NCI-H526 (cell line): ENCODE measurements at regions not wholly inside any gene's neighbourhood (a gene's known extent, or its start where the extent isn't known, plus 50 kb on each side); places are given as distances from the start of the nearest gene placed in this dataset.
"Not testable (repeated sequence)": the region's sequence is repeated elsewhere in the genome, so short reads cannot be mapped to it uniquely, and the experiment has no call there.

Experiments
- DNase-seq, 2 experiments: peaks; one replicate each; lab custom pipeline; 2025; lab: John Stamatoyannopoulos, UW

DNA sequence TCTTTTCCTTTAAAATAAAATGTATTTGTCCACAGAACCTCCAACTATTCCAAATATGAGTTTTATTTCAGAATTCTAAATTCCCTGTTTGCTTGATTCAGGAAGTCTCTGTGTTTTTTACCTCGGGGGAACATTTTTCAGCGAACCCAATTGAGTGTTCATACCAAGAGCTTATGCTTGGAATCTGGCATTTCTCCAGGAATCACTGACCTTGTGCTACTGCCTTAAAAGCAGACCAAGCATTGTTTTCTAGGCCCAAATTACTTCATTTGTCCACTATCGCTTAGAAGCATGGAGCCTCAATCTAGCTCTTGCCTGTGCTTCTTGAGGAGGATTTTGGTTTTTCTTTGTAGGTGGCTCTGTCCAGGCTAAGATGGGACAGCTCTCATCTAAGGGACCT lies 59.4 kb downstream of the EBLN1 start:
- DNase-seq = no peak

DNA sequence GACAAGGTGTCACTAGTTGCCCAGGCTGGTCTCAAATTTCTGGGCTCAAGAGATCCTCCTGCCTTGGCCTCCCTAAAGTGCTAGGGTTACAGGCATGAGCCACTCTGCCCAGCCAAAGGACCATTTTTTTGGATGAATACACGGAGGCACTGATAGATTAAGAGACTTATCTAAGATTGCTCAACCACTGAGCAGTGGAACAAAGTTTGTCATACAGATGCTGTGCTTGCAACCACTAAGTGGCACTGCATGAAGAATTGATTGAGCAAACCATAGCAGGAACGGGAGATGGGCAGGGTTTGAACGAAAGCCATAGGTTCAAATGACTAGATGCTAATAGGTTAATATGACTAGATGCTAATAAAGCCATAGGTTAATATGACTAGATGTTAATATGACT lies 61.1 kb downstream of the EBLN1 start:
- no peak for DNase-seq

DNA sequence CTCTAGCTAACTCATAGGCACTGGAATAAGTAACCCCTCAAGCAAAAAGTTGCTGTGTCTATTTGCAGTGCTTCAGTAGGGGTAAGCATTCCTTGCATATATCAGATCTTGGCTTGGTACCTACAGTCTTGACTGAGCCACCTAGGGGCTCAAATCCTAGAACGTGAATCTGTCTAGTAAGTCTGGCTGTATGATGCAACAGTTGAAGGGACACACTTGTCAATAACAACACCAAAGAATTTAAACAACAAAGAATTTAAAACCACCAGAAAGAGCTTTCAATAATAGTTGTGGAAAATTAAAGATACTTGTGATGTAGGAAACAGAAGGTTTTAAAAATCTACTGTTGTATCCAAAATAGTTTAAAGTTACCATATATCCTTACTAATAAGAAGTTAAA lies 65.4 kb downstream of the EBLN1 start:
- no peak for DNase-seq

DNA sequence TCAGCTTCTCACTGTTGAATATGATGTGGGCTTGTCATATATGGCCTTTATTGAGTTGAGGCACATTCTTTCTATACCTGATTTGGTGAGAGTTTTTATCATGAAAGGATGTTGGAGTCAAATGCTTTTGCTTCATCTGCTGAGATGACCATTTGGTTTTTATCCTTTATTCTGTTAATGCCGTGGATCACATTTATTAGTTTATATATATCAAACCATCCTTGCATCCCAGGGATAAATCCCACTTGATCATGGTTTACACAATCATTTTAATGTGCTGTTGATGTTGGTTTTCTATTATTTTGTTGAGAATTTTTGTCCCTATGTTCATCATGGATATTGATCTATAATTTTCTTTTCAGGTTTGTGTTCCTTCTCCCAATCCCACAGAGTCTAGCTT lies 67.0 kb downstream of the EBLN1 start:
- no peak for DNase-seq

DNA sequence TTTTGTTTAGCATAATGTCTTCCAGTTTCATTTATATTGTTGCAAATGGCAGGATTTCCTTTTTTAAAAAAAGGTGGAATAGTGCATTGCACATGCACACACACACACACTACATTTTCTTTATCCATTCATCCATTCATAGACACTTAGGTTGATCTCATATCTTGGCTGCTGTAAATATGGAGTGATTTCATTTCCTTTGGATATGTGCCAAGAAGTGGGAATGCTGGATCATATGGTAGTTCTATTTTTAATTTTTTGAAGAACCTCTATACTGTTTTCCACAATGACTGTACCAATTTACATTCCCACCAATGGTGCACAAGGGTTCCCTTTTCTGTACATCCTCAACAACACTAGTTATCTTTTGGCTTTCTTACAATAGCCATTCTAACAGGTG lies 68.9 kb downstream of the EBLN1 start:
- DNase-seq = no peak

DNA sequence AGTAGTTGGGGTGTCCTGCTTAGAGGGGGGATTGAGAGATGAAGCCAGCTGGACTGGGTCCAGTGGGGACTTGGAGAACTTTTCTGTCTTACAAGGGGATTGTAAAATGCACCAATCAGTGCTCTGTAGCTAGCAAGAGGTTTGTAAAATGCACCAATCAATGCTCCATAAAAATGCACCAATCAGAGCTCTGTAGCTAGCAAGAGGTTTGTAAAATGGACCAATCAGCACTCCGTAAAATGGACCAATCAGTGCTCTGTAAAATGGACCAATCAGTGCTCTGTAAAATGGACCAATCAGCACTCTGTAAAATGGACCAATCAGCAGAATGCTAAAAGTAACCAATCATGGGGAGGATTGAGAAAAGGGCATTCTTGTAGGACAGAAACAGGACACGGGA lies 71.9 kb downstream of the EBLN1 start:
- DNase-seq = not testable (repeated sequence)

DNA sequence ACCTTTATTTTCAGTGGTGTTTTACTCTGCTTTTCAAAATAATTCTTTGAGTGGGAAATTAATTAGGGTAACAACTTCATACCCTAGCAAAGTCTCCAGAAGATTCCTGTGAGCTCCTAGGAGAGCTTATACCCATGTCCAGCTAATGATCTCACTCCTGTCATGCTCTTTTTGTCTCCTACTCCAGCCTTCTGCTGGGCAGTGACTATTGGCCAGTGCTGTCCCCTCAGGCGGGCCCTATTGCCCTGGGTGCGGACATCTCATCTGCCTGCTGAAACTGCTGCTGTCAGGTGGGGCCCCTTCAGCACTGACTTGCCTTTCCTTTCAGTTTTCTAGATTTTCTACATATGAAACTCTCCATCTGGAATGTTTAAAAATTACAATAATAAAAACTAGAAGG lies 80.3 kb downstream of the EBLN1 start:
- DNase-seq = no peak

DNA sequence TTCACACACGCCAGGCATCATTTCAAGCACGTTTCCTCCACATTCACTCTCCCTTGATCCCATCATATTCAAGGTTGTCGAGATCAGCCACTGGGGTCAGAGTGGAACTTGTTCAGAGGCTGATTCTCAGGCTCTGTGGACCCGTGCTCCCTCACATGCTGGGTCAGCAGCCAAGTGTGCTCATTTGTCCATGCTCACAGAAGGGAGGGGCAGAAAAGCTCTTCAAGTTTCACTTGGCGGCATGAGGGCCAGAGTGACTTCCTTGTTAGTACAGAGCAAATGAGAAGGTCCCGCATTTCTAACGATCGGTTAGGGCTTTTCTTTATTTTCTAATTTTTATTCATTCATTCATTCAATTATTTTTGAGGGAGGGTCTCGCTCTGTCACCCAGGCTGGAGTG lies 82.2 kb downstream of the EBLN1 start:
- DNase-seq = no peak

DNA sequence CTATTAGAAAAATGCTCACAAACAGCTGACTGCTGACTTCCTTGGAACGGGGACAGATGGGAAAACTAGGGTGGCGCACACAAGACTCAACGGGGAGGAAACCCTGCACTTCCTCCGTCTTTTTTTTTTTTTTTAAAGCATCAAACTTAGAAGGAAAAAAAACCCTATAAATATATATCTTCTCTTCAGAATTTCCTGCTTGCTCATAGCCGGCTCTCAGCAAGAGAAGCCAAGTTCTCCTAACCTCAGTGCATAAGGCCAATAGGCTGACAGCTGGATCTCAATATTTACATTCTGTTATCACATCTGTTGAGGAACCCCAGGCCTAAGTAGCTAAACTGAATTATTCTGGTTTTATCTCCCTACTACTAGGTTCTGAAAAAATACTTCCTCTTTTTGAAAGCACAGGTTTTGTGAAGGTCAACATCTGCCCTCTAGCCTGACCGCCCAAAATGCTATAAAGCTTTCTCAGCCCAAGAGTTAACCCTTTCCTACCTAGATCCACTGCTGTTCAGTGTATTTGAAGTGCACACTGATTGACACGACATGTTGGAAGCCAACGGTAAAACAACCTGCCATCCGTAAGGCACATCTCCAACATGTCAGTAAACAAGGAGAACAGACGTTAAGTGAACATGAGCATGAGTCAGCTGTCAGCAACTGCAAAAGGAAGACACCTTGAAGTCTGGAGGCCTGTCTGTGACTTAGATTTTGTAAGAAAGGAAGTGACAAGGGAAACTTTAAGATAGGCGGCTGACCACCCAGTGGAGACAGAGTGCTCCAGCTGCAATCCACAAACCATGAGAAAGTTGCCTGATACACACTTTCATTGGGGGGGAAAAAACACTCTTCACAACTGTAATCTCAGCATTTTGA lies 83.8 kb downstream of the EBLN1 start:
- no peak for DNase-seq

DNA sequence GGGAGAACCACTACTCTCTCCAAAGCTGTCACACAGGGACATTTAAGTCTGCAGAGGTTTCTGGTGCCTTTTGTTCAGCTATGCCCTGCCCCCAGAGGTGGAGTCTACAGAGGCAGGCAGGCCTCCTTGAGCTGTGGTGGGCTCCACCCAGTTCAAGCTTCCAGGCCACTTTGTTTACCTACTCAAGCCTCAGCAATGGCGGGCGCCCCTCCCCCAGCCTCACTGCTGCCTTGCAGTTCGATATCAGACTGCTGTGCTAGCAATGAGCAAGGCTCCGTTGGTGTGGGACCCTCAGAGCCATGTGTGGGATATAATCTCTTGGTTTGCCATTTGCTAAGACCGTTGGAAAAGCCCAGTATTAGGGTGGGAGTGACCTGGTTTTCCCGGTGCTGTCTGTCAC lies 87.0 kb downstream of the EBLN1 start:
- not testable (repeated sequence) for DNase-seq

DNA sequence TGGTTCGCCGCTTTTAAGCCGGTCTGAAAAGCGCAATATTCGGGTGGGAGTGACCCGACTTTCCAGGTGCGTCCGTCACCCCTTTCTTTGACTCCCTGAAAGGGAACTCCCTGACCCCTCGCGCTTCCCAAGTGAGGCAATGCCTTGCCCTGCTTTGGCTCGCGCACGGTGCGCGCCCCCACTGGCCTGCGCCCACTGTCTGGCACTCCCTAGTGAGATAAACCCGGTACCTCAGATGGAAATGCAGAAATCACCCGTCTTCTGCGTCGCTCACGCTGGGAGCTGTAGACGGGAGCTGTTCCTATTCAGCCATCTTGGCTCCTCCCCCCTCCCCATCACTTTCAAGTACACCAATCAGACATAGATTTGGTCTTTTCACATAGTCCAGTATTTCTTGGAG lies 88.2 kb downstream of the EBLN1 start:
- not testable (repeated sequence) for DNase-seq

DNA sequence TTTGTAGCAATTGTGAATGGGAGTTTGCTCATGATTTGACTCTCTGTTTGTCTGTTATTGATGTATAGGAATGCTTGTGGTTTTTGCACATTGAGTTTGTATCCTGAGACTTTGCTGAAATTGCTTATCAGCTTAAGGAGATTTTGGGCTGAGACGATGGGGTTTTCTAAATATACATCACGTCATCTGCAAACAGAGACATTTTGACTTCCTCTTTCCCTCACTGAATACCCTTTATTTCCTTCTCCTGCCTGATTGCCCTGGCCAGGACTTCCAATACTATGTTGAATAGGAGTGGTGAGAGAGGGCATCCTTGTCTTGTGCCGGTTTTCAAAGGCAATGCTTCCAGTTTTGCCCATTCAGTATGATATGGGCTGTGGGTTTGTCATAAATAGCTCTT lies 96.6 kb downstream of the EBLN1 start:
- DNase-seq = not testable (repeated sequence)

DNA sequence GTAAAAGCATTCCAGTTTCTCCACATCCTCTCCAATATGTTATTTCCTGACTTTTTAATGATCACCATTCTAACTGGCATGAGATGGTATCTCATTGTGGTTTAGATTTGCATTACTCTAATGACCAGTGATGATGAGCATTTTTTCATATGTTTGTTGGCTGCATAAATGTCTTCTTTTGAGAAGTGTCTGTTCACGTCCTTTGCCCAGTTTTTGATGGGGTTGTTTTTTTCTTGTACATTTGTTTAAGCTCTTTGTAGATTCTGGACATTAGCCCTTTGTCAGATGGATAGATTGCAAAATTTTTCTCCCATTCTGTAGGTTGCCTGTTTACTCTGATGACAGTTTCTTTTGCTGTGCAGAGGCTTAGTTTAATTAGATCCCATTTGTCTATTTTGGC lies 97.7 kb downstream of the EBLN1 start:
- DNase-seq = not testable (repeated sequence)

DNA sequence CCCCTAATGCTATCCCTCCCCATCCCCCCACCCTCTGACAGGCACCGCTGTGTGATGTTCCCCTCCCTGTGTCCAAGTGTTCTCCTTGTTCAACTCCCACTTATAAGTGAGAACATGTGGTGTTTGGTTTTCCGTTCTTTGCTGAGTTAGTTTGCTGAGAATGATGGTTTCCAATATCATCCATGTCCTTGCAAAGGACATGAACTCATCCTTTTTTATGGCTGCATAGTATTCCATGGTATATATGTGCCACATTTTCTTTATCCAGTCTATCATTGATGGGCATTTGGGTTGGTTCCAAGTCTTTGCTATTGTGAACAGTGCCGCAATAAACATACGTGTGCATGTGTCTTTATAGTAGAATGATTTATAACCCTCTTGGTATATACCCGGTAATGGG lies 98.2 kb downstream of the EBLN1 start:
- not testable (repeated sequence) for DNase-seq

DNA sequence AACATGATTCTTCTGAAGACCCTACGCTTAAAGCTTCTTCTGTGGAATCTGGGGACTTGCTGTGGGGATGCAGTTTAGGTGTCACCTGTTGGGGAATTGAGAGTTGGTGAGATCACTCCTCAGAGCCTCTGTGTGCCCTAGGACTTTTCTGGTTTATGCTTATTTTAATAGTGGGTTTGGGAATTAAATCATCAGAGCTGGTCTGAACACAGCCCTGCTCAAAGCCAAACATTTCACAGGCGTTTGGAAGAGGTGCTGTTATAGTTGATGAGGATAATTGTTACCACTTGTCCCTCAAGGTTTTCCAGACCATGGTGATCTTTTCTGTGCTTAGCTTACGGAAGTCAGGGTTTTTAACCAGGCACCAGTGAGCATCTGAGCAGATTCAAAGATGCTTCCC lies 106.1 kb downstream of the EBLN1 start:
- DNase-seq = no peak

DNA sequence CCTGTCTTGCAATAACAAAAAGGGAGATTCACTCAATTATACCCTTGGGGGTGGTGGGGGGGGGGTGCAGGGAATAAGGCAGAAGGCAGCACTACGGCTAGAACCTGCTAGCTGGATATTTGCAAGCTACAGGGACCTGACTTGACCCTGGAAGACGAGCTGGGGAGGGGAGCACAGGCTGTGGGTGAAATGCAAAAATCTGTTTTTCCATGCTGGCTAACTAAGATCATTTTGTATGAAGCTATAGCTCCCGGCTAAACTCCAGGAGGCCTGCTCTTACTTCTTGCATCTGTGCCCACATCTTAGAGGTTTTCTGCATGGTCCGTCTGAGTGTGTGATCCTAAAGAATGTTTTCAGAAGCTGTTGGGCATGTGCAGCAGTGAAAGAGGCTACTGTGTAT lies 106.6 kb downstream of the EBLN1 start:
- no peak for DNase-seq

DNA sequence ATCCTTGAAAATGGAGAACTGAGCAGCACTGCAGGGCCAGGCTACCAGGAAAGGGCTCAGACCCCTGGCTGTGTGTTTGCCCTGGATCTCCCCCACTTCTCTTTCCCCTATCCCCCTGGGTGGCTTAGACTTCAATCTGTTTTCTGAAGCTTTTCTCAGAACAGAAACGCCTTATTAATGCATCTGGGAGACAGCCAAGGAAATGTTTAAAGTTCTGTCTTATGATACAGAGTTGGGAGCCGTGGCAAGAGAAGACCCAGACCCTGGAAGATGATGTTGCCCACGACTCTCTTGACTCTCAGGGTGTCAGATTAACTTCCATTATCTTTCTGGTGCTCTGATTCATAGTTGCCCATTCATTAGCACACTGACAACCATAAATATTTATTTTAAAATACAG lies 107.1 kb downstream of the EBLN1 start:
- DNase-seq = no peak

DNA sequence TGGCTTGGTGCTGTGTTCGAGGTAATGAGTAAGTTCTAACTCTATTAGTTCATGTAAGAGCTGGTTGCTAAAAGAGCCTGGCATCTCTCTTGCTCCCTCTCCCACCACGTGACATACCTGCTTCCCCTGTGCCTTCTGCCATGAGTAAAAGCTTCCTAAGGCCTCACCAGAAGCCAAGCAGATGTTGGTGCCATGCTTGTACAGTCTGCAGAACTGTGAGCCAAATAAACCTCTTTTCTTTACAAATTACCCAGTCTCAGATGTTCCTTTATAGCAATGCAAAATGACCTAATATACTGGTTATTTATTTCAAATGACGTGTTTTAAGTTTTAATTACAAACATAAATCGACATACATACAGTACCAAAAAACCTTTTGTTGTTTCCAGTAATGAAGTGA lies 101.7 kb upstream of the DNAJC1 start:
- DNase-seq = no peak

DNA sequence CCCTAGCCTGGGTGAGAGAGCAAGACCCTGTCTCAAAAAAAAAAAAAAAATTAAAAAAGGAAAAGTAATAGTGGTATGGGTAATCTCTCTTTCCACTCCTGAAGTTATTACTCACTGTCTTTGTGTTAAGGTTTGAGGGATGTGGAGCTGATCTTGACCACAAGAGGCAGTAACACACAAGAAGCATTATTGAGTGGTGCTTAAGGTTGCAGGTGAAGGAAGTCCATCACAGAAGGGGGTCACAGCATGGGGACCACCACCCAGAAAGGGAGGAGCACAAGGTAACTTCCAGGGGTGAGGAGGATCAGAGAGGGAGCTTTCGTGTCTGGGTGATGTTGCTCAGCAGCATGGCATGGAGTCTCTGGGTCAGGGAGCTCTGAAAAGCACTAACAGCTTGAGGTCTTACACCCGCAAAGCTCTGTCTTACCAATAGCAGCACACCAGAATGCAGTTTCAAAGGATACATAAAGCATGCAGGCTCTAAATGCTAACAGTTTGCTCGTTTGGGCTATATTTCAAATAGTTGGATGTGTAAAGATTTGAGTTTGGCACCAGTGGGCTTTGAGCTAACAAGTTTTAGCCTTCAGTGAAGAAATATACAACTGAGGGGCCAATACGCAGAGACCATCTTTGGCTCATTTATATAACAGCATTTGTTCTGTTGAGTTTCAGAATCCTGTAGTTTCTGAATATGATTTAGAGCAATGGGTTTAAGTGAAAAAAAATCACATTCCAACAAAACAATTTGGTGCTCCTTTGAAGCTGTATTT lies 100.4 kb upstream of the DNAJC1 start:
- no peak for DNase-seq

DNA sequence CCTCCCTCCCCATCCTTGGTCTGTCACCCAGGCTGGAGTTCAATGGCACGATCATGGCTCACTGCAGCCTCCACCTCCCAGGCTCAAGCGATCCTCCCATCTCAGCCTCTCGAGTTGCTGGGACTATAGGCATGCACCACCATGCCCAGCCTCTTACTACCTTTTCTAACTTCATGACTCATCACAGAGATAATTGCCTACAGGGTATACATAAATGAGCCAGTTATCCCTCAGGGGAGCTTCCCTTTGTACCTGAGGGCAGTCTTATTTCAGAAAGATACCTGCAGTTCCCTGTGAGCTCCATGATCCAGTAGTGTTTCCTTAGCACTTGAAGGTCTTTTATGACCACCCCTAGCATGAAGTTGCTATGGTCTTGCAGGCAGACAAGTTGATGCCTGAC lies 94.2 kb upstream of the DNAJC1 start:
- no peak for DNase-seq

DNA sequence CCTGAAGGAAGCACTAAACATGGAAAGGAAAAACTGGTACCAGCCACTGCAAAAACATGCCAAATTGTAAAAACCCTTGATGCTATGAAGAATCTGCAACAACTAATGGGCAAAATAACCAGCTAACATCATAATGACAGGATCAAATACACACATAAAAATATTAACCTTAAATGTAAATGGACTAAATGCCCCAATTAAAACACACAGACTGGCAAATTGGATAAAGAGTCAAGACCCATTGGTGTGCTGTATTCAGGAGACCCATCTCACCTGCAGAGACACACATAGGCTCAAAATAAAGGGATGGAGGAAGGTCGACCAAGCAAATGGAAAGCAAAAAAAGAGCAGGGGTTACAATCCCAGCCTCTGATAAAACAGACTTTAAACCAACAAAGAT lies 87.7 kb upstream of the DNAJC1 start:
- DNase-seq = not testable (repeated sequence)

DNA sequence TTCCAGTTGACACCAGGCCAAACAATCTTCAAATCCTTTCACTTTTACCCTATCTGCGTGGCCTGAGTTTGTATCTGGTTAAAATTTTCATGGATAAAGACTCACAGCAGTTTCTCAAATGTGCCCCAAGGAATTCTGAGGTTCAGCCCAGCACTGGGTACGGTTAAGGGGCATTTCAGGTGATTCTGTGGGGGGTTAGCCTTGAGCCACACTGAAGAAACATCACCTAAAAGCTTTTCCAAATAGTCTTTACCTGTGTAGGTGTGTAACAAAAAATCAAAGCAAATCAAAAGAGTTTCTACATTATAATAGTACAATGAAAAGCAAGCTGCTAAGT lies 83.8 kb upstream of the DNAJC1 start:
- DNase-seq = no peak

DNA sequence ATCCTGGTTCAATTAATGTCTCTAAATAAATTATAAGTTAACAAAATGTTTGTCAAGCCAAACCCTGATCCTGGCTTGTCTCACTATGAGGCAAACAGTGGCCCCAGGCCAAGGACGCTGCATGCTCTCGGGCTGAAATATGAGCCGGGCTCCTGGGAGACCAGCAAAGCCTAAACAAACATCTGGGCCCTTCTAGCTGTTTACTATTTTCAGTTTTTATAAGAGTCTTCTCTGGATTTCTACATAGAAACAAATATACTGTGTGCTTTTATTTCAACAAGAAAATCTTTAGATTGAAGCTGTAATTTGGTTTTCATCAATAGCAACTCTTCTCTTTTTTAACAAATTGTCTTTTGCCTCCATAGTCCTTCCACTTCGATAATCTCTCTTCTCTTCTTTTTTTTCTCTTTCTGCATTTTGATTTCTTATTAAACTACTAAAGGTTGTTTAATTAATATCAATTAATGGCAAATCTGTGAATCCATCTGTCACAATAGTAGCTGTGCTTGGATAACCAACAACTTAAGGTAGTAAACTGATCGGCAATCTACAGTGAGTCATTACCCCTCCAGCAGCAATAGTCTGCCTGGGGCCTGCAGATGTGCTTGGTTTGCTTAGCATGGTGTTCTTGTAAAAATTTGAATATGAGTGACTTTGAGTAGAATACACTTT lies 83.3 kb upstream of the DNAJC1 start:
- peak; percentile 4 to 41 for DNase-seq
